GM23338 (cell line): ENCODE measurements at regions not wholly inside any gene's neighbourhood (a gene's known extent, or its start where the extent isn't known, plus 50 kb on each side); places are given as distances from the start of the nearest gene placed in this dataset.

Source experiments
- ATAC-seq: fragments of 200-7000 bp; cut with Tn5 transposase; 3 replicates; pipeline ENCODE4 v1.9.1; 2020
- DNase-seq: peaks from one replicate; pipeline ENCODE4 v3.0.0-alpha.2; 2015; ENCODE audit warnings: low spot score
- H2AFZ ChIP-seq: fragments of 200-600 bp; sonication (generic); 2 replicates; pipeline ENCODE4 v1.8.0; 2016; ENCODE audit warnings: antibody characterized with exemption, mild to moderate bottlenecking, moderate library complexity
- H3F3A ChIP-seq: fragments of 200-600 bp; sonication (generic); replicated peaks from 2 replicates; pipeline ENCODE4 v1.8.0; 2017; ENCODE audit warnings: antibody characterized with exemption, mixed run types, low read depth
- H3K27ac ChIP-seq: fragments of 200-600 bp; sonication (generic); 2 replicates; pipeline ENCODE4 v1.6.1; 2016; ENCODE audit warnings: low read depth
- H3K27me3 ChIP-seq: fragments of 200-600 bp; sonication (generic); 2 replicates; pipeline ENCODE4 v1.8.0; 2016; ENCODE audit warnings: mild to moderate bottlenecking, mixed run types, moderate library complexity; ENCODE audit not compliant: insufficient read depth
- H3K36me3 ChIP-seq: fragments of 200-600 bp; sonication (generic); 2 replicates; pipeline ENCODE4 v1.8.0; 2016; ENCODE audit warnings: mild to moderate bottlenecking; ENCODE audit not compliant: insufficient read depth
- H3K4me1 ChIP-seq: fragments of 200-600 bp; sonication (generic); 2 replicates; pipeline ENCODE4 v1.8.0; 2016; ENCODE audit warnings: mild to moderate bottlenecking, moderate library complexity; ENCODE audit not compliant: insufficient read depth
- H3K4me2 ChIP-seq: fragments of 200-600 bp; sonication (generic); 2 replicates; pipeline ENCODE4 v1.7.1; 2017; ENCODE audit warnings: mixed run types
- H3K4me3 ChIP-seq: fragments of 200-600 bp; sonication (generic); 2 replicates; pipeline ENCODE4 v1.6.1; 2016; ENCODE audit warnings: mixed run types
- H3K79me2 ChIP-seq: fragments of 200-600 bp; sonication (generic); replicated peaks from 2 replicates; pipeline ENCODE4 v1.8.0; 2017; ENCODE audit warnings: mild to moderate bottlenecking; ENCODE audit not compliant: insufficient read depth
- H3K9me2 ChIP-seq: fragments of 200-600 bp; sonication (generic); 2 replicates; pipeline ENCODE4 v1.8.0; 2017; ENCODE audit not compliant: insufficient read depth
- H4K20me1 ChIP-seq: fragments of 200-600 bp; sonication (generic); replicated peaks from 2 replicates; pipeline ENCODE4 v1.8.0; 2017; ENCODE audit warnings: mild to moderate bottlenecking; ENCODE audit not compliant: insufficient read depth
- H3K27ac Mint-ChIP-seq: 2 replicates; pipeline ENCODE4 v1.8.0; 2020; ENCODE audit warnings: inconsistent platforms, mild to moderate bottlenecking, moderate library complexity, mixed read lengths
- H3K27me3 Mint-ChIP-seq: 3 replicates; pipeline ENCODE4 v1.8.0; 2022; ENCODE audit warnings: low read depth, mild to moderate bottlenecking, moderate library complexity, mixed read lengths, inconsistent platforms; ENCODE audit not compliant: insufficient read depth, poor library complexity
- H3K36me3 Mint-ChIP-seq: 3 replicates; pipeline ENCODE4 v1.8.0; 2021; ENCODE audit warnings: low read depth, mild to moderate bottlenecking, inconsistent platforms, moderate library complexity, mixed read lengths
- H3K4me1 Mint-ChIP-seq: 3 replicates; pipeline ENCODE4 v1.8.0; 2020; ENCODE audit warnings: mild to moderate bottlenecking, inconsistent platforms, mixed read lengths
- H3K4me3 Mint-ChIP-seq: 3 replicates; pipeline ENCODE4 v1.8.0; 2021; ENCODE audit warnings: moderate library complexity, mild to moderate bottlenecking, inconsistent platforms, mixed read lengths
- H3K9me3 Mint-ChIP-seq: 3 replicates; pipeline ENCODE4 v1.8.0; 2020; ENCODE audit warnings: moderate library complexity, mild to moderate bottlenecking, inconsistent platforms, mixed read lengths
- CREB1 ChIP-seq: fragments of 250-450 bp; sonication (Bioruptor Pico); IDR thresholded peaks from 2 replicates; pipeline ENCODE4 v1.5.0; 2020; ENCODE audit warnings: low read depth, mild to moderate bottlenecking, moderate library complexity
- CTCF ChIP-seq, 2 experiments: fragments of 200-600 bp in 1 of 2; sonication (generic) in 1 of 2; conservative IDR thresholded peaks; 2 replicates each; pipeline versions ENCODE4 v1.5.1 to v1.6.1; 2016 to 2017; ENCODE audit warnings: antibody characterized with exemption in 2 of 2, low read depth in 2 of 2, mild to moderate bottlenecking in 2 of 2, moderate library complexity in 1 of 2
- ETS1 ChIP-seq: IDR thresholded peaks from 2 replicates; pipeline ENCODE4 v1.6.1; 2016; ENCODE audit warnings: antibody characterized with exemption
- EZH2 ChIP-seq: fragments of 200-600 bp; sonication (generic); IDR thresholded peaks from one replicate; pipeline ENCODE4 v1.8.0; 2017; ENCODE audit warnings: antibody characterized with exemption, mild to moderate bottlenecking, low read depth; ENCODE audit not compliant: unreplicated experiment
- EZH2phosphoT487 ChIP-seq: fragments of 200-600 bp; sonication (generic); IDR thresholded peaks from one replicate; pipeline ENCODE4 v1.8.1; 2018; ENCODE audit warnings: antibody characterized with exemption; ENCODE audit not compliant: unreplicated experiment
- JUNB ChIP-seq: IDR thresholded peaks from one replicate; pipeline ENCODE4 v1.6.1; 2016; ENCODE audit warnings: antibody characterized with exemption; ENCODE audit not compliant: unreplicated experiment
- NANOG ChIP-seq: IDR thresholded peaks from 2 replicates; pipeline ENCODE4 v1.6.1; 2016; ENCODE audit warnings: antibody characterized with exemption, borderline replicate concordance
- POLR2AphosphoS5 ChIP-seq: IDR thresholded peaks from 2 replicates; pipeline ENCODE4 v1.6.1; 2016; ENCODE audit warnings: antibody characterized with exemption, low read depth
- STAT1 ChIP-seq: IDR thresholded peaks from one replicate; pipeline ENCODE4 v1.6.1; 2016; ENCODE audit warnings: antibody characterized with exemption; ENCODE audit not compliant: unreplicated experiment
- ZNF114 ChIP-seq: fragments of 250-450 bp; sonication (Bioruptor Pico); IDR thresholded peaks from 2 replicates; pipeline ENCODE4 v1.5.0; 2020; ENCODE audit warnings: mild to moderate bottlenecking, moderate library complexity
- ZNF331 ChIP-seq: fragments of 250-450 bp; sonication (Bioruptor Pico); IDR thresholded peaks from 2 replicates; pipeline ENCODE4 v1.5.0; 2020; ENCODE audit warnings: low read depth, mild to moderate bottlenecking, moderate library complexity
- TF ChIP-seq, protein P1 (sequence below): IDR thresholded peaks from one replicate; pipeline ENCODE4 v1.6.1; 2018; ENCODE audit warnings: antibody characterized with exemption; ENCODE audit not compliant: unreplicated experiment
- TF ChIP-seq, protein P2 (sequence below): fragments of 250-450 bp; sonication (Bioruptor Pico); IDR thresholded peaks from 2 replicates; pipeline ENCODE4 v1.5.0; 2020; ENCODE audit warnings: mild to moderate bottlenecking, moderate library complexity

DNA sequence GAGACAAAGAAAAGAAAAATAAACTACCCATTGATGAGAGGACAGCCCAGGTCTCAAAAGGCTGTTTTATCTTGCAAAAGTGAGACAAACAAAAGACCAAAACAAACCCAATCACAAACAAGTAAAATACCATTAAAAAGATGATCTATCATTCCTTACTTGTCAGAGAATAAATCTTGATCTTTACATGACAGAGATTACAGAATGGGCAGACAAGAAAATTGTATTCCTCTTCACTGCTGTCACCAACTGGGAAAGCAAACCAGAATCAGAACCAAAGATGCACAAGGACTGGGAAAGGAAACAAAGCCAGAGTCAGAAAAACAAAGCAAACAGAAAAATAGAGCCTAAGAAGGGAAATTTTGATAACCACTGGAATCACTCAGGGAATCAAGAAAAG lies 444.0 kb upstream of the PDE3A start:
- no peaks in the 10 kb centered on the region for H3K36me3 Mint-ChIP-seq
- Histone ChIP-seq H3K79me2 (no peaks in the 10 kb centered on the region), H3K4me2 (no peak overlapping the region), H4K20me1 (no peaks in the 10 kb centered on the region), H3F3A (no peaks in the 10 kb centered on the region), H3K9me2 (no peaks in the 10 kb centered on the region; the same call in 1 of the 2 replicates), H3K36me3 (no peaks in the 10 kb centered on the region), H3K27me3 (no peaks in the 10 kb centered on the region), H2AFZ (peak overlapping the region; percentile 57; the same call in 1 of the 2 replicates), H3K4me1 (0 out of 2 replicates have a peak, but pooled peaks cover 8% of the 10 kb centered on the region), H3K27ac (no peak overlapping the region), H3K4me3 (no peak overlapping the region)
- H3K9me3 Mint-ChIP-seq: no peaks in the 10 kb centered on the region; the same call in 2 of the 3 replicates
- peaks cover 3% of the 10 kb centered on the region for H3K27me3 Mint-ChIP-seq
- TF ChIP-seq EZH2phosphoT487 (no peak), CREB1 (CRISPR knock-in tag) (no peak), JUNB (no peak), ETS1 (no peak), ZNF331 (no peak), ZNF114 (CRISPR knock-in tag) (no peak), NANOG (no peak), POLR2AphosphoS5 (no peak), EZH2 (no peak), STAT1 (no peak), CTCF (conservative IDR thresholded peaks at IDR 0.05; ENCODE audit: low read depth in 2 of 2) (no peak)
- TF ChIP-seq, protein P1, sequence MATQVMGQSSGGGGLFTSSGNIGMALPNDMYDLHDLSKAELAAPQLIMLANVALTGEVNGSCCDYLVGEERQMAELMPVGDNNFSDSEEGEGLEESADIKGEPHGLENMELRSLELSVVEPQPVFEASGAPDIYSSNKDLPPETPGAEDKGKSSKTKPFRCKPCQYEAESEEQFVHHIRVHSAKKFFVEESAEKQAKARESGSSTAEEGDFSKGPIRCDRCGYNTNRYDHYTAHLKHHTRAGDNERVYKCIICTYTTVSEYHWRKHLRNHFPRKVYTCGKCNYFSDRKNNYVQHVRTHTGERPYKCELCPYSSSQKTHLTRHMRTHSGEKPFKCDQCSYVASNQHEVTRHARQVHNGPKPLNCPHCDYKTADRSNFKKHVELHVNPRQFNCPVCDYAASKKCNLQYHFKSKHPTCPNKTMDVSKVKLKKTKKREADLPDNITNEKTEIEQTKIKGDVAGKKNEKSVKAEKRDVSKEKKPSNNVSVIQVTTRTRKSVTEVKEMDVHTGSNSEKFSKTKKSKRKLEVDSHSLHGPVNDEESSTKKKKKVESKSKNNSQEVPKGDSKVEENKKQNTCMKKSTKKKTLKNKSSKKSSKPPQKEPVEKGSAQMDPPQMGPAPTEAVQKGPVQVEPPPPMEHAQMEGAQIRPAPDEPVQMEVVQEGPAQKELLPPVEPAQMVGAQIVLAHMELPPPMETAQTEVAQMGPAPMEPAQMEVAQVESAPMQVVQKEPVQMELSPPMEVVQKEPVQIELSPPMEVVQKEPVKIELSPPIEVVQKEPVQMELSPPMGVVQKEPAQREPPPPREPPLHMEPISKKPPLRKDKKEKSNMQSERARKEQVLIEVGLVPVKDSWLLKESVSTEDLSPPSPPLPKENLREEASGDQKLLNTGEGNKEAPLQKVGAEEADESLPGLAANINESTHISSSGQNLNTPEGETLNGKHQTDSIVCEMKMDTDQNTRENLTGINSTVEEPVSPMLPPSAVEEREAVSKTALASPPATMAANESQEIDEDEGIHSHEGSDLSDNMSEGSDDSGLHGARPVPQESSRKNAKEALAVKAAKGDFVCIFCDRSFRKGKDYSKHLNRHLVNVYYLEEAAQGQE: no peak
- TF ChIP-seq, protein P2, sequence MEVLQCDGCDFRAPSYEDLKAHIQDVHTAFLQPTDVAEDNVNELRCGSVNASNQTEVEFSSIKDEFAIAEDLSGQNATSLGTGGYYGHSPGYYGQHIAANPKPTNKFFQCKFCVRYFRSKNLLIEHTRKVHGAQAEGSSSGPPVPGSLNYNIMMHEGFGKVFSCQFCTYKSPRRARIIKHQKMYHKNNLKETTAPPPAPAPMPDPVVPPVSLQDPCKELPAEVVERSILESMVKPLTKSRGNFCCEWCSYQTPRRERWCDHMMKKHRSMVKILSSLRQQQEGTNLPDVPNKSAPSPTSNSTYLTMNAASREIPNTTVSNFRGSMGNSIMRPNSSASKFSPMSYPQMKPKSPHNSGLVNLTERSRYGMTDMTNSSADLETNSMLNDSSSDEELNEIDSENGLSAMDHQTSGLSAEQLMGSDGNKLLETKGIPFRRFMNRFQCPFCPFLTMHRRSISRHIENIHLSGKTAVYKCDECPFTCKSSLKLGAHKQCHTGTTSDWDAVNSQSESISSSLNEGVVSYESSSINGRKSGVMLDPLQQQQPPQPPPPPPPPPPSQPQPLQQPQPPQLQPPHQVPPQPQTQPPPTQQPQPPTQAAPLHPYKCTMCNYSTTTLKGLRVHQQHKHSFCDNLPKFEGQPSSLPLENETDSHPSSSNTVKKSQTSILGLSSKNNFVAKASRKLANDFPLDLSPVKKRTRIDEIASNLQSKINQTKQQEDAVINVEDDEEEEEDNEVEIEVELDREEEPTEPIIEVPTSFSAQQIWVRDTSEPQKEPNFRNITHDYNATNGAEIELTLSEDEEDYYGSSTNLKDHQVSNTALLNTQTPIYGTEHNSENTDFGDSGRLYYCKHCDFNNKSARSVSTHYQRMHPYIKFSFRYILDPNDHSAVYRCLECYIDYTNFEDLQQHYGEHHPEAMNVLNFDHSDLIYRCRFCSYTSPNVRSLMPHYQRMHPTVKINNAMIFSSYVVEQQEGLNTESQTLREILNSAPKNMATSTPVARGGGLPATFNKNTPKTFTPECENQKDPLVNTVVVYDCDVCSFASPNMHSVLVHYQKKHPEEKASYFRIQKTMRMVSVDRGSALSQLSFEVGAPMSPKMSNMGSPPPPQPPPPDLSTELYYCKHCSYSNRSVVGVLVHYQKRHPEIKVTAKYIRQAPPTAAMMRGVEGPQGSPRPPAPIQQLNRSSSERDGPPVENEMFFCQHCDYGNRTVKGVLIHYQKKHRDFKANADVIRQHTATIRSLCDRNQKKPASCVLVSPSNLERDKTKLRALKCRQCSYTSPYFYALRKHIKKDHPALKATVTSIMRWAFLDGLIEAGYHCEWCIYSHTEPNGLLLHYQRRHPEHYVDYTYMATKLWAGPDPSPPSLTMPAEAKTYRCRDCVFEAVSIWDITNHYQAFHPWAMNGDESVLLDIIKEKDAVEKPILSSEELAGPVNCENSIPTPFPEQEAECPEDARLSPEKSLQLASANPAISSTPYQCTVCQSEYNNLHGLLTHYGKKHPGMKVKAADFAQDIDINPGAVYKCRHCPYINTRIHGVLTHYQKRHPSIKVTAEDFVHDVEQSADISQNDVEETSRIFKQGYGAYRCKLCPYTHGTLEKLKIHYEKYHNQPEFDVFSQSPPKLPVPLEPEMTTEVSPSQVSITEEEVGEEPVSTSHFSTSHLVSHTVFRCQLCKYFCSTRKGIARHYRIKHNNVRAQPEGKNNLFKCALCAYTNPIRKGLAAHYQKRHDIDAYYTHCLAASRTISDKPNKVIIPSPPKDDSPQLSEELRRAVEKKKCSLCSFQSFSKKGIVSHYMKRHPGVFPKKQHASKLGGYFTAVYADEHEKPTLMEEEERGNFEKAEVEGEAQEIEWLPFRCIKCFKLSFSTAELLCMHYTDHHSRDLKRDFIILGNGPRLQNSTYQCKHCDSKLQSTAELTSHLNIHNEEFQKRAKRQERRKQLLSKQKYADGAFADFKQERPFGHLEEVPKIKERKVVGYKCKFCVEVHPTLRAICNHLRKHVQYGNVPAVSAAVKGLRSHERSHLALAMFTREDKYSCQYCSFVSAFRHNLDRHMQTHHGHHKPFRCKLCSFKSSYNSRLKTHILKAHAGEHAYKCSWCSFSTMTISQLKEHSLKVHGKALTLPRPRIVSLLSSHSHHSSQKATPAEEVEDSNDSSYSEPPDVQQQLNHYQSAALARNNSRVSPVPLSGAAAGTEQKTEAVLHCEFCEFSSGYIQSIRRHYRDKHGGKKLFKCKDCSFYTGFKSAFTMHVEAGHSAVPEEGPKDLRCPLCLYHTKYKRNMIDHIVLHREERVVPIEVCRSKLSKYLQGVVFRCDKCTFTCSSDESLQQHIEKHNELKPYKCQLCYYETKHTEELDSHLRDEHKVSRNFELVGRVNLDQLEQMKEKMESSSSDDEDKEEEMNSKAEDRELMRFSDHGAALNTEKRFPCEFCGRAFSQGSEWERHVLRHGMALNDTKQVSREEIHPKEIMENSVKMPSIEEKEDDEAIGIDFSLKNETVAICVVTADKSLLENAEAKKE (CRISPR knock-in tag): no peak
- ATAC-seq (no peak), DNase-seq (no peak)
- 0 out of 2 replicates have a peak overlapping the region, but pooled peaks have one; percentile 4 for H3K27ac Mint-ChIP-seq
- H3K4me1 Mint-ChIP-seq: peaks cover 6% of the 10 kb centered on the region
- no peak overlapping the region for H3K4me3 Mint-ChIP-seq
